Activated T-cell treated with anti-CD3 and anti-CD28 coated beads, Interleukin-2, amount 50 U/mL, for 1 hour (primary cell): ENCODE measurements at regions not wholly inside any gene's neighbourhood (a gene's known extent, or its start where the extent isn't known, plus 50 kb on each side); places are given as distances from the start of the nearest gene placed in this dataset.
"Not testable (repeated sequence)": the region's sequence is repeated elsewhere in the genome, so short reads cannot be mapped to it uniquely, and the experiment has no call there.

Experiments used
- DNase-seq: peaks from one replicate; pipeline ENCODE4 v3.0.0-alpha.2; 2020

DNA sequence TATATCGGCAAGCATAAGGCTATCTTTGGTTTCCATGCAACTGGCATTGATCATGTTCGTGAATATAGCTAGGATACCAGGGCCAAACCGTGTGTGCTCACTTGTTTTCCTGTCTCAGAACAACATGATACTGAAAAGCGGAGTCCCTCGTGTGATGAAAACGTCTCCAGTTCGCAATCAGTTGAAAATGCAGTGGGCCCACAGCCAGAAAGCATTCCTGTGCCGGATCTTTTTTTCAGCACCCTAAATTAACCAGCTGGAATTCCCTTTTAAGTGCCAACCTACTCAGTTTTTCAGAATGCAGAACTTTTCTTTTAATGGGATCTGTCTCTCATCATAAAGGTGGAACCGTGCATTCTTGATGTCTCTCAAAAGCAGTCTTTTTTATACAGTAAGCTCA lies 130.8 kb upstream of the FRG1 start:
- no peak for DNase-seq

GRCh38 chr4:189810318-189811181 lies 130.1 kb upstream of the FRG1 start:
- not testable (repeated sequence) for DNase-seq

GRCh38 chr4:189815404-189816192 lies 125.1 kb upstream of the FRG1 start:
- DNase-seq, result no peak

GRCh38 chr4:189822326-189822725 lies 118.3 kb upstream of the FRG1 start:
- DNase-seq, result no peak

- no peak for DNase-seq
These were observed 117.1 kb upstream of the FRG1 start for GRCh38 chr4:189823591-189823990.

DNA sequence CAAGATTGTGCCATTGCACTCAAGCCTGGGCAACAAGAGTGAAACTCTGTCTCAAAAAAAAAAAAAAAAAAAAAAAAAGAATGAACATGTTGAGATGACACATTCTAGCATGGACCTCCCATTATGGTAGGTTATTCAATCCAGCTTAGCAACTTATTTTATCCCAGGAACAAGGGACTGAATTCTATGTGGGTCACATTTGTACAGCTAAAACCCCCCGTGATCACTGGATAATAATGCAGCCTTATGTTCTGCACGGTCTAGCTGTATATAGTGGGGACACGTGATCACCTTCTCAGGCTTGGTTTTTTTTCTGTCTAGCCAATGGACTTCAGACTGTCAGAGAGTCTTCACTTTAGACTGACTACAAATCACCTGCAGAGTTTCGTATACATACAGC lies 115.2 kb upstream of the FRG1 start:
- no peak for DNase-seq

GRCh38 chr4:189826657-189827056 lies 114.0 kb upstream of the FRG1 start:
- no peak for DNase-seq

GRCh38 chr4:189828081-189828697 lies 112.5 kb upstream of the FRG1 start:
- no peak for DNase-seq

DNA sequence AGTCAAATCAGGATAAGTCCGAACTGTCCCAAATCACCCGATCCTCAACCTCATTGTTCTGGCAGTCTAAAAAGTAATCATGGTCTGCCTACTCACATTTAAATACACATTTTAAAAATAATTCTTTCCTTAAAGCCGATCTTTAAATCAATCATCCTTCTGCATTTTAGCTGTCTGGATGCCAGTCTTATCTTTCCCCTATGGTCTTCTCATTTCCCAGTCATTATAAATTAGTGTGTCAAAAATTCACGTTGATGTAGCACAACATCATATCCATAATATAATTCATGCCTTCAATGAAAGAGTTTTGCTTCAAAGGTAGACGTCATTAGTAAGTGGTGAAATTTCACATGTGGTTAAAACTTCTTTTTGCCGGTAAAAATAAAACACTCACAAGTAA lies 108.1 kb upstream of the FRG1 start:
- DNase-seq, result no peak

- DNase-seq, result no peak
These were observed 106.1 kb upstream of the FRG1 start for GRCh38 chr4:189834616-189835015.

DNA sequence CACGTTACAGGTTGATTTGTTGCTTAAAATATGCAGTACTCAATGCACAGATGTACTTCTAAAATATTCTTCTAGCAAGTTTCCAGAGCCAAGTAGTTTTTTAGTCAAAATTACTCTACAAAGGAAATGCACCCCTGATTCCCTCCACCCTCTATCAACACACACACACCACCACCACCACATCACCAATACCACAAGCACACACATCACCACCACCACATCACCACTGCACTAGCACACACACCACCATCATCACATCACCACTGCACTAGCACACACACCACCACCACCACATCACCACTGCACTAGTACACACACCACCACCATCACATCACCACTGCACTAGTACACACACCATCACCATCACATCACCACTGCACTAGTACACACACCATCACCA lies 105.2 kb upstream of the FRG1 start:
- DNase-seq, result no peak

DNA sequence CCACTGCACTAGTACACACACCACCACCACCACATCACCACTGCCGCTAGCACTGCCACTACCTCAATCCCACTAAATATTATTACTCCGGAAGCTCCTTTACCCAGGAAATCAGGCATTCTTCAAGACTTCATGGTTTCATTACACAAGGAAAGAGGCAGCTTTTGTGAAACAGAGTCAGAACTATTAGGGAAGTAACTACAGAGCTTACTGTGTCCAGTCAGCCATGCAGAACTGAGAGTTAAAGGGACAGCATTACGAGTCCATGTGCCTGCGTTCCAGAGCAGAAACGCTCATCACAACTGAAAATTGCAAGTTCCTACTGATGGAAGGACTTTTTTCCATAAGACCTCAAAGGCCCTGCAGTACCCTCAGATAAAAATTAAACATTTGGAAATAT lies 103.2 kb upstream of the FRG1 start:
- no peak for DNase-seq

GRCh38 chr4:189838821-189839497 lies 101.7 kb upstream of the FRG1 start:
- no peak for DNase-seq

DNA sequence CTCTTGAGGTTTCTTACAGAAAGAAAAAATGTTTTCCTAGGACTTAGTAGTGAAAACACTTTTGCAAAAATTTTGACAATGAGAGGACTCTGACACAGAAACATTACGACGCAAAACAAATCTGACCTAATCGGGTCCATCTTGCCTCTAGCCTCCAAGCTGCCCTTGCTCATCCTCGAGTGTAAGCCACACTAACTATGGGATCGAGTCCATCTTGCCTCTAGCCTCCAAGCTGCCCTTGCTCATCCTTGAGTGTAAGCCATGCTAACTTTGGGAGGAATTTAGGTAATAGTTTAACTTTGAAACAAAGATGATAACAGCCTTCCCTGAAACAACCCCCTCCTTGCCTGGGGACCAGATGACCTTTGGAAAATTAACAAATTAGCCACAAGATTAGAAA lies 100.3 kb upstream of the FRG1 start:
- DNase-seq, result no peak

DNA sequence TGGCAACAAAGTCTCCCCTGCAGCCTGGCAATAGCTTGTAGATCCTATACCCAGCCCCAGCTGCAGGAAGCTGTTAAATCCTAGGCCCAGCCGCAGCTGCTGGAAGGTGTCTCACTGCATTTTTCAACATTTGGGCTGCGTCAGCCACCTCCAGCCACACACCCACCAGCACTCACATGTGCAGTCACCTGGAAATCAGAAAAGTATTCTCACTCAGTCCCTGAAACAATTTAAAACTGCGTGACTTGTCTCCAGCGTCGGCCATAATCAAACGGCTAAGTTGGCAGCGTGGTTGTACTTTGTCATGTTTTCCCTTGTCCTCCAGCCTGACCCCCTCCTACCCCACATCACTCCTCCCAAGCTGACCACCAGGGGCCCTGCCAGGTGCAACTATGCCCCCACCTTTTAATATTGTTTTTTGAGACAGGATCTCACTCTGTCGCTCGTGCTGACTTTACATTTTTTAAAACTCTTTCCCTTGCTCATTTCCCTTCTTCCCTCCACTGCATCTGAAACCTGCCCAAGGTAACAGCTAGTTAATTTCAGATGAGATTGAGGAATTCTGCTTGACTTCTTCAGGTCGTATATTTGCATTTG lies 97.2 kb upstream of the FRG1 start:
- no peak for DNase-seq

DNA sequence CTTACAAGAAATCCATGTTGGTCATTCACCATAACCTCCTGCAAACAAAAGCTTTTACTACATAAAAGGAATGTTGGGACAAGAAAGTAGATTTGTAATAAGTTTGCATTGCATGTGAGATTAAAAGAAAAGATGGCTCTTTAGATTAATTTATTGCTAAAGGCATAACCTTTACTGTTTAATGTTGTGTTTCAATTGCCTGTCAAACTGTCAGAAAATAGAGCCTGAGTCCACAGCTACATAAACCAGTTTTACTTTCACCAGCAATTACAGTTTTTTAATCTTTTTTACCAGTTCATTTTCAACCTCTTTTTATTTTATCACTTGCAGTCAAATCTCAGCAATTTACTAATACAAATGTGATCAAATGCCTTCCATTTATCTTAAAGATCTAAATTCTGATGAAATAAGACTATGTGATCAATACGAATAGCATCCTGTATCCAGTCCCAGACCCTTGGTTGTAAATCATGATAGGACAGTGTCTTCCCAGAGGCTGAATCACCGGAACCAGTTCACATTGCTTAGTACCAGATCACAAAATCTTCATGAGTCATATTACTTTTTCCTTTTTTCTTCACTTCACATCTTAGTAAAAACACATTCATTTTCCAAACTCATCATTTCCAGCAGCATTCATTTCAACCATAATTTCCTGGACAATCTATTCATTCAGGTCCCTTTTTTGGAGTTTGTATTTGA lies 95.4 kb upstream of the FRG1 start:
- no peak for DNase-seq

GRCh38 chr4:189846094-189846493 lies 94.6 kb upstream of the FRG1 start:
- not testable (repeated sequence) for DNase-seq

GRCh38 chr4:189846608-189847007 lies 94.1 kb upstream of the FRG1 start:
- DNase-seq, result not testable (repeated sequence)

DNA sequence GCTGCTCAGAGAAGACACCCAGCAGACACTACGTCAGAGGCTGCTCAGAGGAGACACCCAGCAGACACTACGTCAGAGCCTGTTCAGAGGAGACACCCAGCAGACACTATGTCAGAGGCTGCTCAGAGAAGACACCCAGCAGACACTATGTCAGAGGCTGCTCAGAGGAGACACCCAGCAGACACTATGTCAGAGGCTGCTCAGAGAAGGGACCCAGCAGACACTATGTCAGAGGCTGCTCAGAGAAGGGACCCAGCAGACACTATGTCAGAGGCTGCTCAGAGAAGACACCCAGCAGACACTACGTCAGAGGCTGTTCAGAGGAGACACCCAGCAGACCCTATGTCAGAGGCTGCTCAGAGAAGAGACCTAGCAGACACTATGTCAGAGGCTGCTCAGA lies 92.0 kb upstream of the FRG1 start:
- not testable (repeated sequence) for DNase-seq

- DNase-seq, result no peak
These were observed 90.3 kb upstream of the FRG1 start for GRCh38 chr4:189850239-189850856.

- DNase-seq, result no peak
These were observed 82.2 kb upstream of the FRG1 start for GRCh38 chr4:189858435-189858834.

GRCh38 chr4:189861101-189861500 lies 79.6 kb upstream of the FRG1 start:
- no peak for DNase-seq
